H1 (cell line): ENCODE measurements at regions not wholly inside any gene's neighbourhood (a gene's known extent, or its start where the extent isn't known, plus 50 kb on each side); places are given as distances from the start of the nearest gene placed in this dataset.

Source experiments
- CTCF ChIA-PET: fragments of 300-600 bp; sonication (Branson Sonifier 250); formaldehyde crosslinking; loops from one replicate; lab custom pipeline; 2021; ENCODE audit not compliant: partially characterized antibody; lab: Charles Lee
- POLR2A ChIA-PET: fragments of 300-600 bp; sonication (Branson Sonifier 250); formaldehyde crosslinking; loops from one replicate; lab custom pipeline; 2021; ENCODE audit warnings: inconsistent platforms; ENCODE audit not compliant: partially characterized antibody; lab: Charles Lee
- DNase-seq, 2 experiments: peaks; one replicate each; pipeline versions ENCODE4 v3.0.0 to v3.0.0-alpha.2; 2010 to 2022; ENCODE audit warnings: low spot score in 2 of 2, low read depth in 1 of 2, mixed read lengths in 1 of 2
- FAIRE-seq: peaks from 2 replicates; lab custom pipeline; 2011; peaks lifted over from hg19 to GRCh38; lab: Jason Lieb, UNC
- H2AFZ ChIP-seq: 2 replicates; pipeline ENCODE4 v1.8.1; 2012; ENCODE audit warnings: low read length, inconsistent platforms
- H2AK5ac ChIP-seq: 2 replicates; pipeline ENCODE4 v1.6.1; 2013; ENCODE audit warnings: low read depth, low read length
- H2BK120ac ChIP-seq: replicated peaks from 2 replicates; pipeline ENCODE3; 2013; ENCODE audit warnings: low read depth, low read length, inconsistent platforms
- H2BK12ac ChIP-seq: 2 replicates; pipeline ENCODE4 v1.6.1; 2013; ENCODE audit warnings: low read depth, low read length
- H2BK15ac ChIP-seq: 2 replicates; pipeline ENCODE4 v1.6.1; 2013; ENCODE audit warnings: low read length
- H2BK20ac ChIP-seq: 2 replicates; pipeline ENCODE4 v1.6.1; 2013; ENCODE audit warnings: low read length
- H2BK5ac ChIP-seq: 2 replicates; pipeline ENCODE4 v1.6.1; 2013; ENCODE audit warnings: low read depth, low read length
- H3K14ac ChIP-seq: 2 replicates; pipeline ENCODE4 v1.6.1; 2013; ENCODE audit warnings: inconsistent platforms; ENCODE audit not compliant: insufficient read length
- H3K18ac ChIP-seq: 2 replicates; pipeline ENCODE4 v1.6.1; 2013; ENCODE audit warnings: low read length; ENCODE audit errors: extremely low read depth
- H3K23ac ChIP-seq: 2 replicates; pipeline ENCODE4 v1.6.1; 2013; ENCODE audit warnings: inconsistent platforms; ENCODE audit not compliant: insufficient read length
- H3K23me2 ChIP-seq: 2 replicates; pipeline ENCODE4 v1.6.1; 2013; ENCODE audit warnings: low read depth, low read length
- H3K27ac ChIP-seq: 2 replicates; pipeline ENCODE4 v1.6.1; 2011; ENCODE audit warnings: low read depth, low read length, inconsistent platforms
- H3K27me3 ChIP-seq, 4 experiments: replicated peaks in 1 of 4; 1 replicate in 1 of 4; 2 replicates in 3 of 4; pipeline versions ENCODE4 v1.6.1 to v1.8.1; 2011 to 2013; ENCODE audit warnings: low read length in 3 of 4, mild to moderate bottlenecking in 3 of 4, inconsistent platforms in 2 of 4, mixed read lengths in 2 of 4, moderate library complexity in 1 of 4; ENCODE audit not compliant: control insufficient read depth in 3 of 4, insufficient read depth in 3 of 4; ENCODE audit errors: extremely low read depth in 1 of 4
- H3K36me3 ChIP-seq, 4 experiments: 2 replicates each; pipeline versions ENCODE4 v1.6.1 to v1.8.1; 2011 to 2013; ENCODE audit warnings: mild to moderate bottlenecking in 4 of 4, low read length in 3 of 4, moderate library complexity in 2 of 4, control low read depth in 1 of 4, inconsistent platforms in 1 of 4; ENCODE audit not compliant: insufficient read depth in 4 of 4, control insufficient read depth in 2 of 4
- H3K4ac ChIP-seq: replicated peaks from 2 replicates; pipeline ENCODE3; 2013; ENCODE audit warnings: low read length, low read depth, mixed read lengths, inconsistent platforms; ENCODE audit not compliant: insufficient read length
- H3K4me1 ChIP-seq, 4 experiments: replicated peaks in 1 of 4; 1 replicate in 1 of 4; 2 replicates in 3 of 4; pipeline versions ENCODE4 v1.6.1 to v1.8.1; 2011 to 2013; ENCODE audit warnings: low read length in 3 of 4, inconsistent platforms in 2 of 4, mixed read lengths in 1 of 4; ENCODE audit not compliant: insufficient read depth in 4 of 4, control insufficient read depth in 3 of 4
- H3K4me2 ChIP-seq, 2 experiments: 2 replicates each; pipeline versions ENCODE4 v1.6.1 to v1.8.1; 2011 to 2013; ENCODE audit warnings: low read depth in 2 of 2, low read length in 2 of 2, control low read depth in 1 of 2, inconsistent platforms in 1 of 2, mild to moderate bottlenecking in 1 of 2; ENCODE audit not compliant: insufficient read depth in 1 of 2
- H3K4me3 ChIP-seq, 4 experiments: fragments of 200-600, 300-600 bp in 1 of 4; sonication (generic), shearing (Covaris generic), sonication (Bioruptor Twin) in 1 of 4; 2 replicates each; pipeline versions ENCODE4 v1.5.1 to v1.8.1; 2011 to 2016; ENCODE audit warnings: low read length in 4 of 4, low read depth in 3 of 4, control low read depth in 2 of 4, inconsistent platforms in 2 of 4, mild to moderate bottlenecking in 2 of 4, mixed read lengths in 1 of 4, moderate library complexity in 1 of 4; ENCODE audit not compliant: insufficient read depth in 2 of 4; ENCODE audit errors: extremely low read depth in 1 of 4
- H3K56ac ChIP-seq: replicated peaks from 2 replicates; pipeline ENCODE3; 2013; ENCODE audit warnings: low read depth, mild to moderate bottlenecking, mixed read lengths, low read length, inconsistent platforms; ENCODE audit not compliant: insufficient read length
- H3K79me1 ChIP-seq: 2 replicates; pipeline ENCODE4 v1.6.1; 2013; ENCODE audit warnings: low read depth, low read length, control low read depth
- H3K79me2 ChIP-seq, 2 experiments: 2 replicates each; pipeline versions ENCODE4 v1.6.1 to v1.8.1; 2012 to 2013; ENCODE audit warnings: low read length in 2 of 2, mild to moderate bottlenecking in 2 of 2, inconsistent platforms in 1 of 2; ENCODE audit not compliant: insufficient read depth in 2 of 2, control insufficient read depth in 1 of 2
- H3K9ac ChIP-seq, 4 experiments: replicated peaks in 1 of 4; 1 replicate in 1 of 4; 2 replicates in 3 of 4; pipeline versions ENCODE4 v1.6.1 to v1.8.1; 2011 to 2013; ENCODE audit warnings: low read depth in 3 of 4, low read length in 3 of 4, control low read depth in 2 of 4, mild to moderate bottlenecking in 2 of 4, moderate library complexity in 2 of 4, inconsistent platforms in 1 of 4; ENCODE audit errors: extremely low read depth in 1 of 4
- H3K9me3 ChIP-seq, 2 experiments: 2 replicates each; pipeline versions ENCODE4 v1.6.1 to v1.8.1; 2012 to 2013; ENCODE audit warnings: mild to moderate bottlenecking in 2 of 2, moderate library complexity in 2 of 2, control low read depth in 1 of 2, inconsistent platforms in 1 of 2, low read depth in 1 of 2, low read length in 1 of 2, mixed read lengths in 1 of 2; ENCODE audit not compliant: insufficient read depth in 2 of 2
- H4K20me1 ChIP-seq, 2 experiments: replicated peaks in 1 of 2; 2 replicates each; pipeline versions ENCODE3 to v1.8.1; 2011 to 2013; ENCODE audit warnings: inconsistent platforms in 2 of 2, low read length in 2 of 2, mild to moderate bottlenecking in 1 of 2; ENCODE audit not compliant: insufficient read depth in 2 of 2, control insufficient read depth in 1 of 2
- H4K5ac ChIP-seq: 2 replicates; pipeline ENCODE4 v1.6.1; 2013; ENCODE audit warnings: low read length, low read depth, mixed read lengths, inconsistent platforms; ENCODE audit not compliant: insufficient read length
- H4K8ac ChIP-seq: 2 replicates; pipeline ENCODE4 v1.8.0; 2013; ENCODE audit warnings: mild to moderate bottlenecking, moderate library complexity, low read length, inconsistent platforms; ENCODE audit not compliant: insufficient read depth; ENCODE audit errors: extremely low read depth
- H4K91ac ChIP-seq: replicated peaks from 2 replicates; pipeline ENCODE3; 2013; ENCODE audit warnings: low read length, mixed read lengths, inconsistent platforms; ENCODE audit not compliant: insufficient read length
- EGR1 ChIP-seq: IDR thresholded peaks from 2 replicates; pipeline ENCODE4 v1.6.1; 2011; ENCODE audit warnings: low read depth, low read length, borderline replicate concordance
- SIRT6 ChIP-seq: IDR thresholded peaks from one replicate; pipeline ENCODE4 v1.7.1; 2012; ENCODE audit warnings: low read length, inconsistent platforms
- WGBS, 2 experiments: shearing (Covaris generic) in 1 of 2; methylation state at CpG; one replicate each; pipeline versions ENCODE4 v1.1.6 to v1.1.7; 2013 to 2015; ENCODE audit warnings: low lambda C conversion rate in 2 of 2, mixed read lengths in 2 of 2, inconsistent platforms in 1 of 2, low coverage in 1 of 2, missing lambda C conversion rate in 1 of 2; ENCODE audit not compliant: insufficient replicate concordance in 2 of 2, insufficient coverage in 1 of 2, insufficient read length in 1 of 2; ENCODE audit errors: extremely low coverage in 1 of 2, missing lambda C conversion rate in 1 of 2; 5-methylcytosine and 5-hydroxymethylcytosine counted together

DNA sequence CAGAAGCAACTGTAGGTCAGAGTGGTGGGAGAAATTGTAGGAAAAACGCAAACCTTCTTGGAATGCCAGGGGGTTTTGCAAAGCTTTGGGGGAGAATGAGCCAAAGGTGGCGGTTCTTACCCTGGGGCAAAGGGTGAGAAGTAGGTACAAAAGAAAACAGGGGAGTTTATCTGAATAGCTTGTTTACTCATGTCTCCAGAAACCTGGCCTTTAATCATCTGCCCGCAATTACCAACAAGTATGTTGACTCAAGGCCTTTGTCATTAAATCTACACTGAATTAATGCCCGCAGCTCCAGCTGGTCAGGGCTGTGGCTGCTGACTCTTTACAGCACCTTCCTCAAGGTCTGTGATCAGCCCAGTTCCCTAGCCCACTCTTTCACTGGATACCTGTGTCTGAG, 320.1 kb downstream of the CBLN1 start:
- Histone ChIP-seq H4K5ac (no peak overlapping the region), H2BK5ac (no peak overlapping the region), H2AK5ac (no peak overlapping the region), H3K18ac (no peak overlapping the region; the same call in 1 of the 2 replicates), H2BK20ac (no peak overlapping the region), H3K9ac (no peak overlapping the region), H3K27me3 (no peaks in the 10 kb centered on the region), H3K27ac (no peak overlapping the region), H2BK15ac (no peak overlapping the region), H4K91ac (no peak overlapping the region), H2BK12ac (no peak overlapping the region), H3K79me2 (no peaks in the 10 kb centered on the region), H3K36me3 (no peaks in the 10 kb centered on the region), H3K4me3 (no peak overlapping the region), H3K79me1 (no peaks in the 10 kb centered on the region), H2BK120ac (no peak overlapping the region), H3K4me1 (no peaks in the 10 kb centered on the region), H4K20me1 (no peaks in the 10 kb centered on the region), H2AFZ (no peak overlapping the region), H3K56ac (no peak overlapping the region), H3K9me3 (0 out of 4 replicates have a peak, but pooled peaks cover 0 to 6% of the 10 kb centered on the region in 2 experiments), H3K14ac (no peak overlapping the region), H3K4me2 (no peak overlapping the region), H3K23me2 (no peaks in the 10 kb centered on the region), H4K8ac (no peak overlapping the region), H3K23ac (no peak overlapping the region), H3K4ac (no peak overlapping the region)
- ChIA-PET POLR2A (no interaction called here), CTCF (no interaction called here)
- TF ChIP-seq EGR1 (no peak), SIRT6 (no peak)
- DNase-seq (no peak), FAIRE-seq (no peak)
- WGBS, 2 experiments: 85% methylated on average over 4 of the region's 4 CpGs; no CpG with 5 or more reads in 1 of the 2 experiments
